Activated CD8-positive, alpha-beta memory T cell treated with anti-CD3 and anti-CD28 coated beads, Interleukin-2, amount 10 ng/mL, durations not matched to agents 7 days and 5 days (primary cell): ENCODE measurements at regions not wholly inside any gene's neighbourhood (a gene's known extent, or its start where the extent isn't known, plus 50 kb on each side); places are given as distances from the start of the nearest gene placed in this dataset.

ENCODE experiments used
- ATAC-seq: fragments of 150-1000 bp; cut with Tn5 transposase; one replicate; pipeline ENCODE4 v1.10.0; 2021; ENCODE audit warnings: moderate library complexity
- CTCF ChIA-PET: fragments of 350-600 bp; sonication (Branson Sonifier 250); formaldehyde crosslinking; loops from one replicate; lab custom pipeline; 2021; ENCODE audit warnings: antibody characterized with exemption; lab: Charles Lee
- DNase-seq: peaks from one replicate; pipeline ENCODE4 v3.0.0-alpha.2; 2020
- H3K27ac Mint-ChIP-seq: one replicate; pipeline ENCODE4 v1.8.0; 2021; ENCODE audit warnings: mild to moderate bottlenecking, mixed read lengths
- H3K27me3 Mint-ChIP-seq: one replicate; pipeline ENCODE4 v1.8.0; 2021; ENCODE audit warnings: mixed read lengths
- H3K36me3 Mint-ChIP-seq: one replicate; pipeline ENCODE4 v1.8.0; 2021; ENCODE audit warnings: mild to moderate bottlenecking, mixed read lengths
- H3K4me1 Mint-ChIP-seq: one replicate; pipeline ENCODE4 v1.8.0; 2021; ENCODE audit warnings: mixed read lengths
- H3K4me3 Mint-ChIP-seq: one replicate; pipeline ENCODE4 v1.8.0; 2021; ENCODE audit warnings: mild to moderate bottlenecking, moderate library complexity, mixed read lengths
- H3K9me3 Mint-ChIP-seq: one replicate; pipeline ENCODE4 v1.8.0; 2022; ENCODE audit warnings: low read depth, mixed read lengths

- peaks cover 15% of the 10 kb centered on the region for H3K4me1 Mint-ChIP-seq
- peaks cover 70% of the 10 kb centered on the region for H3K27me3 Mint-ChIP-seq
- no peaks in the 10 kb centered on the region for H3K9me3 Mint-ChIP-seq
- no peaks in the 10 kb centered on the region for H3K36me3 Mint-ChIP-seq
- no peak overlapping the region for H3K4me3 Mint-ChIP-seq
- CTCF ChIA-PET, result interaction anchor here (1.0 to 3.9 kb wide), 2 partner anchors 11 to 28 kb away, joined by 3 to 15 read pairs; no protein-coding TSS in a partner anchor
- ATAC-seq (no peak), DNase-seq (no peak)
- H3K27ac Mint-ChIP-seq, result no peak overlapping the region
Measured at GRCh38 chr6:27619436-27619835, 146.5 kb upstream of the ZNF184 start.

- H3K4me1 Mint-ChIP-seq, result peaks cover 15% of the 10 kb centered on the region
- no peaks in the 10 kb centered on the region for H3K9me3 Mint-ChIP-seq
- no peak overlapping the region for H3K27ac Mint-ChIP-seq
- H3K36me3 Mint-ChIP-seq, result no peaks in the 10 kb centered on the region
- CTCF ChIA-PET, result interaction anchor here (1.1 to 3.9 kb wide), 4 partner anchors 9 to 178 kb away, joined by 3 to 15 read pairs (median 3); no protein-coding TSS in a partner anchor
- H3K4me3 Mint-ChIP-seq, result peak overlapping the region; percentile 75
- ATAC-seq, result no peak
- no peak for DNase-seq
- peaks cover 64% of the 10 kb centered on the region for H3K27me3 Mint-ChIP-seq
Measured at GRCh38 chr6:27617700-27618689, 145.1 kb upstream of the ZNF184 start.

- no peak overlapping the region for H3K27ac Mint-ChIP-seq
- H3K4me3 Mint-ChIP-seq, result peak overlapping the region; percentile 75
- peaks cover 65% of the 10 kb centered on the region for H3K27me3 Mint-ChIP-seq
- H3K9me3 Mint-ChIP-seq, result no peaks in the 10 kb centered on the region
- no peaks in the 10 kb centered on the region for H3K36me3 Mint-ChIP-seq
- CTCF ChIA-PET, result interaction anchor here (1.1 to 3.9 kb wide), 5 partner anchors 8 to 305 kb away, joined by 3 to 15 read pairs (median 3); partner anchors contain the start of gene POM121L2
- H3K4me1 Mint-ChIP-seq, result peaks cover 15% of the 10 kb centered on the region
- ATAC-seq, result no peak
- DNase-seq, result no peak
Measured at GRCh38 chr6:27617046-27617687, 144.3 kb upstream of the ZNF184 start.

DNA sequence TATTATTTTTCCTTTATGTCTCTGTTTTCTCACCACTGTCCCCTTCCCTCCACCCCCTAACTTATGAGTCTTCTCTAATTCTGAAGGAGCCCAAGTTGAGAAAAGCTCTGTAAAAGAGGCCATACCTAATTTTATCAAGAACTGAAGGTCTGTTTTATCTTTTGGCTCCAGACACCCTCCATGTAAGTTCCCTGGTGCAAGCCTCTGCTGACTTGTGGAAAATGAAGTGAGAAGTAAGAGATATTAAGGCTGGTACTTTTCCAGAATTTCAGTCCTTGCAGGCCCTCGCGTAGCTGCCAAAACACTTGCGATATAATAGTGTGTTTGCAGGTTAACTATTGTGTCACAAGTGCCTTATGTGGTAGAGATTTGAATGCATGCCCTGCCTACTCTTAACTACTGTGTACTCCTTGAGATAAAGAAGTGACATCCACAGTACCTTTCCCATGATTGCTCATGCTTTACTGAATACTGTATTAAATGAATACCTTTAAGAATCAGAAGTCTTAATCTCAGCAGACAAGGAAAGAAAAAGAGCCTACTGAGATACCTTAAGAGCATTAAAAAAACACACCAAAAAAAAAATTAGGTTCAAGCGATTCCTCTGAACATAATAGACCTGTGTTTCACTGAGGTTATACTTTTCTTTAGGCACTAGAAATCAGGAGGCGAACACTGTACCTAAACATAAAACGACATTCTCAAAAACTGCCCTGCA is 143.6 kb upstream of the ZNF184 start:
- CTCF ChIA-PET, result interaction anchor here (1.3 to 1.4 kb wide), 2 partner anchors 136 to 304 kb away, joined by 3 read pairs; partner anchors contain the start of gene POM121L2
- Mint-ChIP-seq H3K9me3 (no peaks in the 10 kb centered on the region), H3K36me3 (no peaks in the 10 kb centered on the region), H3K27ac (no peak overlapping the region), H3K27me3 (peaks cover 63% of the 10 kb centered on the region), H3K4me3 (peak overlapping the region; percentile 75), H3K4me1 (peaks cover 15% of the 10 kb centered on the region)
- DNase-seq (no peak), ATAC-seq (no peak)

DNA sequence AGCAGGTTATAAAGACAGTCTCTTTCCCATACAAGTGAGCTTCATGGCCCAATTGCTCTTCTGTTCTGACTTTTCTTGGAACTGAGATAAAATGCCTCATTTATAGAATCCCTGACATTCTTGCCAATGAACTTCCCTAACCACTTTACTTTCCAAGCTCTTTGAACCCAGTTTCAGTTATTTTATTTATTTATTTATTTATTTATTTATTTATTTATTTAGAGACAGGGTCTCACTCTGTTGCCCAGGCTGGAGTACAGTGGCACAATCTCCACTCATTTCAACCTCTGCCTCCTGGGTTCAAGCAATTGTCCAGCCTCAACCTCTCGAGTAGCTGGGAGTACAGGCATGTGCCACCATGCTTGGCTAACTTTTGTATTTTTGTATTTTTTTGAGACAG is 138.5 kb upstream of the ZNF184 start:
- H3K9me3 Mint-ChIP-seq, result no peaks in the 10 kb centered on the region
- H3K27ac Mint-ChIP-seq, result no peak overlapping the region
- CTCF ChIA-PET, result interaction anchor here (0.6 to 1.7 kb wide), 2 partner anchors 196 to 435 kb away, joined by 3 to 7 read pairs; a partner anchor contains a TSS
- DNase-seq (no peak), ATAC-seq (no peak)
- peaks cover 3% of the 10 kb centered on the region for H3K4me1 Mint-ChIP-seq
- no peak overlapping the region for H3K4me3 Mint-ChIP-seq
- no peaks in the 10 kb centered on the region for H3K36me3 Mint-ChIP-seq
- peaks cover 37% of the 10 kb centered on the region for H3K27me3 Mint-ChIP-seq

DNA sequence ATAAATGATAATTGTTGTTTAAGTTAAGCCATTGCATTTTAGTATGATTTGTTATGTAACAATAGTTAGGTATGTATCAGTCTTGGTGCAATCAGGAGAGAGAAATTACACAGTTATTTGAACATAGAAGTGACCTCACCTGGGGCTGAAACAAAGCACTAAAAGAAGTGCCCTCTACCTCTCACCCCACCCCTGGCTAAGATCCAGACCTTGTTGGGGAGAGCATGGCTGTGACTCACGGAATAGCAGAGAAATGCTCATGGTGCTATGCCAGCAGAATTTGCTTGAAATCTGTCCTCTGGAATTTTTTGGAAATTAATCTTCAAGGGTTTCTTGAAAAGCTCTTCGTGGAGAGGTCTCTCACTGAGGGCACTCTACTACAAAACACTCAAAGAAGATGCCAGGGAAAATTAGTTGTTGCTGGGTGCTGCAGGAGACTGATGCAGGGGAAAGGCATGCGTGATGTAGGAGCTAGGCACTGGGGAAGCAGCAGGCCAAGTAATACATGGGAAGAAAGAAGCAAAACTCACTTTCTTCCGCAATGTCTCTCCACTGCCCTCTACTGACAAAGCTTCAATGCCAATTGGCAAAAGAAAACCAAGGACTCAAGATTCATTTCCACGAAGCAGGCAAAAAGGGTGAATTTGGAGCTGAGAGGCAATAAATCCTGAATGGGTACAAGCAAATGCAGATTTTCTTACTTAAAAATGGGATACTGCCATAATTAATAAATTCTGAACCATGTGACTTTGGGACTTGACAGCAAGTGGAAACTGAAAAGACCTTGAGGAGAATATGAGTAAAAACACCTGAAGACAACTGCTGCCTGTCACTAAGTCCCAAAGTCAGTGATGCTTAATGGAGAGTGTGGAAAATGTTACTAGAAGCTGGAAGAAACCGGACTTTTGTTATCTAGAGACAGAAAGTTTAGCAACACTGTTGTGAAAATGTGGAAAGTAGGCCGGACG is 136.3 kb upstream of the ZNF184 start:
- DNase-seq, result no peak
- H3K27ac Mint-ChIP-seq, result no peak overlapping the region
- no peaks in the 10 kb centered on the region for H3K9me3 Mint-ChIP-seq
- peaks cover 49% of the 10 kb centered on the region for H3K27me3 Mint-ChIP-seq
- no peak for ATAC-seq
- no peak overlapping the region for H3K4me3 Mint-ChIP-seq
- CTCF ChIA-PET, result interaction anchor here (0.7 to 2.5 kb wide), 26 partner anchors 10 to 482 kb away, joined by 3 to 23 read pairs (median 5); no protein-coding TSS in a partner anchor
- peaks cover 2% of the 10 kb centered on the region for H3K36me3 Mint-ChIP-seq
- H3K4me1 Mint-ChIP-seq, result peaks cover 21% of the 10 kb centered on the region

- no peak for ATAC-seq
- H3K27ac Mint-ChIP-seq, result peak overlapping the region; percentile 56
- peaks cover 40% of the 10 kb centered on the region for H3K27me3 Mint-ChIP-seq
Measured at GRCh38 chr6:27605401-27606342, 132.8 kb upstream of the ZNF184 start.

GRCh38 chr6:27604986-27605385 is 132.1 kb upstream of the ZNF184 start:
- Mint-ChIP-seq H3K27ac (peak overlapping the region; percentile 56), H3K4me1 (peaks cover 42% of the 10 kb centered on the region)
- CTCF ChIA-PET, result no interaction called here

More at GRCh38 chr6:27605401-27606342, 132.8 kb upstream of the ZNF184 start:
- Mint-ChIP-seq H3K36me3 (peaks cover 2% of the 10 kb centered on the region), H3K4me1 (peaks cover 37% of the 10 kb centered on the region), H3K4me3 (peak overlapping the region; percentile 65), H3K9me3 (no peaks in the 10 kb centered on the region)
- CTCF ChIA-PET, result interaction anchor here (1.0 kb wide), 1 partner anchor 82 kb away, joined by 3 read pairs; no protein-coding TSS in a partner anchor
- peak; percentile 51 for DNase-seq

GRCh38 chr6:27601668-27602254 is 128.9 kb upstream of the ZNF184 start:
- peak overlapping the region; percentile 61 for H3K27ac Mint-ChIP-seq
- H3K27me3 Mint-ChIP-seq, result peaks cover 46% of the 10 kb centered on the region
- CTCF ChIA-PET, result interaction anchor here (0.6 to 1.2 kb wide), 2 partner anchors 10 to 102 kb away, joined by 3 read pairs; no protein-coding TSS in a partner anchor
- H3K4me3 Mint-ChIP-seq, result peak overlapping the region; percentile 71
- ATAC-seq (peak; percentile 60), DNase-seq (no peak)
- peaks cover 39% of the 10 kb centered on the region for H3K4me1 Mint-ChIP-seq
- peaks cover 2% of the 10 kb centered on the region for H3K36me3 Mint-ChIP-seq
- H3K9me3 Mint-ChIP-seq, result no peaks in the 10 kb centered on the region

More at GRCh38 chr6:27604986-27605385, 132.1 kb upstream of the ZNF184 start:
- DNase-seq, result no peak
- Mint-ChIP-seq H3K4me3 (peak overlapping the region; percentile 65), H3K9me3 (no peaks in the 10 kb centered on the region), H3K36me3 (peaks cover 2% of the 10 kb centered on the region), H3K27me3 (peaks cover 39% of the 10 kb centered on the region)
- no peak for ATAC-seq

DNA sequence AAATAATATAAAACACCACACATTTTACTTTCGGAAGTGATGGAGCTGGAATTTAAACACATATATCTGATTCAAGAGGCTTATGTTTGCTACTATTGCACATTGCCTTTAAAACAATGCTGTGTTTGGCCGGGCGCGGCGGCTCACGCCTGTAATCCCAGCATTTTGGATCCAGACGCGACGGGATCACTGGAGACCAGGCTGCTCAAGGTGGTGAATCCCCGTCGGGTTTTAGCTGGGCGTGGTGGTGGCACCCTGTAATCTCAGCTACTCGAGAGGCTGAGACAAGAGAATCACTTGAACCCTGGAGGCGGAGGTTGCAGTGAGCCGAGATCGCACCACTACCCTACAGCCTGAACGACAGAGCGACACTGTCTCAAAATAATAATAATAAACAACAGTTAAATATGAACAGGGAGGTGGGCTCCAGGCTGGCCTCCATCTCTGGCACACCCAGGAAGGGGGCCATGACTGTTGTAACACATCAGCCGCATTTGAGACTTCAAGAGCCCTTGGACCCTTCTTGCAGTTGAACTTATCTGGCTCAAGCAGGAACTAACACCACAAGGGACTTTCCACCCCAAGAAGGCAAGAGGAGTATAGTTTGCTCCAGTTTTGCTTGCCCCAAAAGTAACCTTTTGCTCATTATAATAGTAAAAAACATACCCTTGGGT is 127.1 kb upstream of the ZNF184 start:
- ATAC-seq (no peak), DNase-seq (no peak)
- Mint-ChIP-seq H3K4me3 (no peak overlapping the region), H3K9me3 (no peaks in the 10 kb centered on the region), H3K27ac (no peak overlapping the region), H3K36me3 (peaks cover 2% of the 10 kb centered on the region), H3K27me3 (peaks cover 39% of the 10 kb centered on the region), H3K4me1 (peaks cover 27% of the 10 kb centered on the region)
- CTCF ChIA-PET, result no interaction called here
